GM21737 (cell line): ENCODE measurements at regions not wholly inside any gene's neighbourhood (a gene's known extent, or its start where the extent isn't known, plus 50 kb on each side); places are given as distances from the start of the nearest gene placed in this dataset.

Source experiments
- ATAC-seq: cut with Tn5 transposase; IDR thresholded peaks from one replicate; pipeline ENCODE4 v1.9.1; 2021; ENCODE audit warnings: mild to moderate bottlenecking, moderate library complexity; ENCODE audit not compliant: unreplicated experiment

DNA sequence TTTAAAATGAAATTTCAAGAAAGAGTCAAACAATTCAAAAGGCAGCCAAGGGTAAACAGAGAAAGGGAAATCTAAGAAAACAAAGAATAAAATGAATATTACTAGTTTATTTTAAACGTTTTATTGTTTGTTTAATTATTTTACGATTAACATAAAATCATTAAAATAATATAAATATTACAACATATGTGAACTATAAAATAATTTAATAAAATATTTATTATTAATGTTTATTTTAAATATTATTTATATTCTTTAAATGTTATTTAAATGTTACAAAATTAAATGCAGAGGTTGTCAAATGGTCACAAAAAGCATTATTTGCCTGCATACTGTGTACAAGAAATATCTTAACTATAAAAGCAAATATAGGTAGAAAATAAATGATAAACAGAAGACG, 786.7 kb upstream of the GHITM start:
- ATAC-seq = no peak

GRCh38 chr10:83354456-83354855, 784.9 kb upstream of the GHITM start:
- ATAC-seq = no peak

DNA sequence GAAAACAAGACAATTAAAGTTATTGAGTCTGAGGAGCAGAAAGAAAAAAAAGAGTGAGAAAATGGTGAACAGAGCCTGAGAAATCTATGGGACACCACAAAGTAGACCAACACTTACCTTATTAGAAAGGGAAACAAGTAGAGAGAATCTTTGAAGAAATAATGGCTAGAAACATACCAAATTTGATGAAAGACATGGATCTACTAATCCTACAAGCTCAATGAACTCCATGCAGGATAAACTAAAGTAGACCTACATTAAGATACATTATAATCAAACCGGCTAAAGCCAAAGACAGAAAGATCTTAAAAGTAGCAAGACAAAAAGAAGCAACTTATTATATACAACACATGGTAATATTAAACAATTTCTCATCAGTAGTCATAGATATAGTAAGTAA, 782.3 kb upstream of the GHITM start:
- no peak for ATAC-seq

- no peak for ATAC-seq
Measured at GRCh38 chr10:83357627-83358026, 781.7 kb upstream of the GHITM start.

DNA sequence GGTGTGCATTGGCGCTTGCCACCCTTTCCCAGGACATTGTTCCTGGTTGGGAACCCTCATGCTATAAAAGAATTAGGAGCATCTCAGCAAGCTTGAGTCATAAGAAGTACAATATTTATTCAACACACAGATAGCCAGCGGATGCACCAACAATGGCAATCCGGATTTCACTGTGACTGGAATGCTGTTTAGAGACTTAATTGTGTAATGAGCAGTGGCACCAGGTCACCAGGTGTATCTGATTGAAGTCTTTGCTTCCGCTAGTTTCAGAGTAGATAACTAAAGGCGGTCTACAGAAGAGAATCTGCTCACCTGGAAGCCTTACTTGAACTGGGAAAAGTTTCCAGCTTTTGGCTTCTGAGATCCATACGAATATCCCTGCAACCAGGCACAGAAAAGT, 772.3 kb upstream of the GHITM start:
- no peak for ATAC-seq

GRCh38 chr10:83371696-83372490, 767.4 kb upstream of the GHITM start:
- no peak for ATAC-seq

GRCh38 chr10:83372646-83373045, 766.7 kb upstream of the GHITM start:
- ATAC-seq = no peak

DNA sequence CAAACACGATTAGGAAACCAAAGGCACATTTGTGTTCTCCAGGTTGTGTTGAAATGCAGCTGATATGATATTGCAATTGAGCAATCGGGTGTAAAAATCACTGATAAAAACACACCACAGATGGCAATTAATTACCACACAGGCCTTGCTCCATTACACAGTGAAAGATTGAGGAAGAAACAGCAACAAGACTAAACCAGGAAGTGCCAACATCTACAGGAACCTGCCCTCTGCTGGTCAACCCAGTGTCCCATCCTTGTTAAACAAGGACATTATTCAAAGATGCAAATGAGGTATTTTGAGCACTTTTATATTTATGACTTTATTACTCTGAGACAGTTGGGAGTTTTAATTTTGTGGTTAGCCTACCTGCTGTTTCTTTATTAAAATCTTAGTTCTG, 765.6 kb upstream of the GHITM start:
- ATAC-seq = no peak

DNA sequence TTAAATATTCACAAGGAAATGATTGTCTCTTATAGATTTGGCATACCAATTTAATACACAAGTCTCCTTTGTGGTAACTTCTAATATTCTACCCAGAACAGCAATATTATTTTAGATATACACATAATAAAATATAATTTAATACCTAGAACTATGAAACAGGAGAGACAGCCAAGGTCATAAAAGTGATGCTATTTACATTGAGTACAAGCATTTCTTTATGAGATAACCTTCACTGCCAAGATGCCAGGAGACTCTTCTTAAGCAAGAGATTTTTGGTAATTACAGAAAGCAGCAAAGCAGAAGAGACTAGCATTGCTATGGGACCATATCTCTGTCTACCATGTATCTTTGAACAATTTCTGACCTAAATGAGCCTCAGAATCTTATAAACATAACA, 764.6 kb upstream of the GHITM start:
- ATAC-seq = no peak

GRCh38 chr10:83375274-83375673, 764.0 kb upstream of the GHITM start:
- no peak for ATAC-seq

DNA sequence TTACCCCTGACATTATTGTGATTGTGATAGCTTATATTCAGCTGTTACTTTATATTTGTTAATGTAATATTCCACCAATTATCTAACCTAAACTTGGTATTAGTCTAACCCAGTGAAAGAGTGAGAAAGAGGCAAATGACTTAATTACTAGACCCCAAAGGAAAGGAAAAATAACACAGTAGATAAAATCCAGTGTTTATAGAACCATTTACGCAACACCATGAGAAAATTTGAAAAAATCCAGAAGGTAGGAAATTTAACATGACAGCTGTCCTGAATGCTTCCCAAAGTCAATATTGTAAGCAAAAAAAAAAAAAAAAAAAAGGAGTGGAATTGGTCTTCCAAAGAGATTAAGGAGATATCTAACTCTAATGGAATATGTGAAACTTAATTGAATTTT, 741.5 kb upstream of the GHITM start:
- no peak for ATAC-seq

- ATAC-seq = no peak
Measured at GRCh38 chr10:83410570-83410969, 728.7 kb upstream of the GHITM start.

GRCh38 chr10:83425306-83425705, 714.0 kb upstream of the GHITM start:
- ATAC-seq = no peak

DNA sequence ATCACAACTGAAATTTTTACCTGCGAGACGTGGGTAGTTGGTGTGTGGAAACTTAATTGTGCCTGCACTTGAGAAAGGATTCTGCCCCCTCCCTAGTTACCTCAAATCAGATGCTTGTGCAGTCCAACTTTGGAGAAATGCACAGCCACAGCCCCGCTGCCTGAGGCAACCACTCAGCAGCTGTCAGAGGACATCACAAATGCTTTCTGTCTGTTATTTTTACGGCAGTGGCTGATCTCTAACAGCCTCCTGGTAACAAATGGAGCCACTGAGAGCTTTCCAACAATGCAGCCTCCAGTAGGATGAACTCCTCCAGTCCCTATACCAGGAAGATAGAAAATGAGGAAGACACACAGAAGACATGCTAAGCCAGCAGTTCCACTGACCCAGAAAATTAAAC, 712.2 kb upstream of the GHITM start:
- no peak for ATAC-seq

DNA sequence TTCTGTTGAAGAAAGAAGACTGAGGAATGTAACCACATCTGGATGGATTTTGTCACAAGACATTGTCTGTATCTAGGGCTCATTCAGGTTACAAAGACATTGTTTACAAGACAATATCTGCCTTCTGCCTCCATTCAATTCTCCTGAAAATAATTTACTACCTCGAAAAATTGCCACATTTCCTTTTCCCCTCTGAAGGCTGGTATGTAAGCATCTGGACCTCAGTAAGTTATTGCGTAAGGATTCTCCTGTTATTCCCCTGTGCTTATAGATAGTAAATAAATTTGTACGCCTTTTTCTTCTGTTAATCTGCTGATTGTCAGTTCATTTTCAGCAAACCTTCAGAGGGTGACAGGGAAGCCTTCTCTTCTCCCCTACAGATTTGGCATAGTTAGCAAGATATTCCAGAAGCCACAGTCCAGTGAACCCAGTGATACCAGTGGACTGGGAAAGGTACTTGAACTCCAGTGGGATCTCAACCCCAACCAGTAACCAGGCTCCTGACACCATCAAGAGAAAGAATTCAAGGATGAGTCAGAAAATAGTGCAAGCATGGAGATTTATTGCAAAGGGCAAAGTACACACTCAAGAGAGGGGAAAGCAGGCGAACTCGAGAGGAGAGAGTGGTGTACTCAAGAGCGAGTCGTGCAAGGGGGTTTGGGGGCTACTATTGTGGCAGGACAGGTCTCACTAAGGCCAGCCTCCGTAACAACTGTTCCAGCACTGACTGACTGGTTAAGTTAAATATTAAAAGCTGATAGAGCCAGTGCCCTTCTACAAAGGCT, 706.9 kb upstream of the GHITM start:
- no peak for ATAC-seq

DNA sequence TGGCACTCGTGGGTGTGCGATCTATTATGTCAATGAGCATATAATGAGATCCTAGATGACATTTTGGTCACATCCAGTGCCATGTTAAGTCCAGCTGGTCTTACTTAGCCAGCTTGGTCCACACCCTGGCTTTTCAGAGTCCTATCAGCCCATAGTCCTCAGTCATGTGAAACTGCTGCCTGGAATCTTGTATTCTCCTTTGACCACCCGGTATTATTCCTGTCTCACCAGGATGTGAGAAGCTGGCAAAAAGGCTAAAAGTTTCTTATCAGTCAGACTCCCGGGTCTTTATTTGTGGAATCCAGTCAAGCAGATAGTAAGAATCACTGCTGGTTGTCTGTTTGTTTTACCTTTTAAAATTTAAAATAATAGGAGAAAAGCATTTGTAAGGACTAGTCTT, 705.6 kb upstream of the GHITM start:
- no peak for ATAC-seq

DNA sequence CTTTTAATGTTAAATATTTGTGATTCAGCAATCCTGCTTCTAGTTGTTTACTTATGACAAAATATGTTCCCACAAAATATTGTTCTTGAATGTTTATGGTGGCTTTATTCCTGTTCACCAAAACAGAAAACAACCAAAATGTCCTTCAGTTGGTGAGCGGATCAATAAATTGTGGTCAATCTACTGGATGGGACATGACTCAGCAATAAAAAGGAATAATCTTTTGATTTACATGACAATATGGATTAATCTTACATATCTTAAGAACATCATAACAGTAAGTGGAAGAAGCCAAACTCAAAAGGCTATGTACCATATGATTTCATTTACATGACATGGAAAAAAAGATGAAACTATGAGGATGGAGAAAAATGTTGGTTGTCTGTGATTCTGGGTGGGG, 691.3 kb upstream of the GHITM start:
- no peak for ATAC-seq

- no peak for ATAC-seq
Measured at GRCh38 chr10:83458611-83459010, 680.7 kb upstream of the GHITM start.

GRCh38 chr10:83459124-83459523, 680.2 kb upstream of the GHITM start:
- no peak for ATAC-seq

DNA sequence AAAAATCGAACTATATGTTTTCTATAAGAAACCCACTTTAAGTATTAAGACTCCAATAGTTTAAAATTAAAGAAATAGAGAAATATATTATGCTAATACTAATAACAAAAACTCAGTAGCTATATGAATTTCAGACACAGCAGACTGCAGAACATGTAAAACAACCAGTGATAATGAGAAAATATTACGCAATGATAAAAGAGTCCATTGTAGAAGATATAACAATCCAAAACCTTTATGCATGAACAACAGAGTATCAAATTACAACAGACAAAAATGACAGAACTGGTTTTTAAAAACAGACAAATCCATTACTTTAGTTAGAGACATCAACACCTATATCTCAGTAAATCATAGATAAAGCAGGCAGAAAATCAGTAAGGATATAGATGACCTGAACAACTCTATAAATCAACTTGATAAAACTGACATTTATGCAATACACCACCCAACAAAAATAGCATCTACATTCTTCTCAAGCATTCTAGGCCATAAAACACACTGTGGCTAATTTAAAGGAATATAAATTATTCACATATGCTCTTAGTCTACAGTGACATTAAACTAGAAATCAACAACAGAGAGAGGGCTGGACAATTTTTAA, 669.5 kb upstream of the GHITM start:
- no peak for ATAC-seq

- no peak for ATAC-seq
Measured at GRCh38 chr10:83476211-83476610, 663.1 kb upstream of the GHITM start.

GRCh38 chr10:83489161-83489560, 650.1 kb upstream of the GHITM start:
- ATAC-seq = no peak
